Keratinocyte (primary cell): ENCODE measurements at regions not wholly inside any gene's neighbourhood (a gene's known extent, or its start where the extent isn't known, plus 50 kb on each side); places are given as distances from the start of the nearest gene placed in this dataset.
"Not testable (repeated sequence)": the region's sequence is repeated elsewhere in the genome, so short reads cannot be mapped to it uniquely, and the experiment has no call there.

Experiments
- DNase-seq: peaks from one replicate; pipeline ENCODE4 v3.0.0-alpha.2; 2011; ENCODE audit warnings: low read depth, missing footprints, low spot score
- FAIRE-seq: peaks from 2 replicates; lab custom pipeline; 2011; peaks lifted over from hg19 to GRCh38; lab: Jason Lieb, UNC
- H2AFZ ChIP-seq: 2 replicates; pipeline ENCODE4 v1.6.0; 2012; ENCODE audit warnings: low read length, control low read depth, inconsistent platforms; ENCODE audit not compliant: control insufficient read depth
- H3K27ac ChIP-seq: 2 replicates; pipeline ENCODE4 v1.5.1; 2011; ENCODE audit warnings: low read length; ENCODE audit not compliant: control insufficient read depth, insufficient read depth
- H3K27me3 ChIP-seq: 3 replicates; pipeline ENCODE4 v1.6.0; 2011; ENCODE audit warnings: low read length; ENCODE audit not compliant: control insufficient read depth, insufficient read depth; ENCODE audit errors: extremely low read depth
- H3K36me3 ChIP-seq, 2 experiments: 2 replicates in 1 of 2; 3 replicates in 1 of 2; pipeline ENCODE4 v1.5.1; 2011; ENCODE audit warnings: low read length in 2 of 2, mild to moderate bottlenecking in 1 of 2; ENCODE audit not compliant: control insufficient read depth in 2 of 2, insufficient read depth in 2 of 2; ENCODE audit errors: extremely low read depth in 1 of 2
- H3K4me1 ChIP-seq: 3 replicates; pipeline ENCODE4 v1.5.1; 2011; ENCODE audit warnings: low read length; ENCODE audit not compliant: control insufficient read depth, insufficient read depth; ENCODE audit errors: extremely low read depth
- H3K4me2 ChIP-seq: 3 replicates; pipeline ENCODE4 v1.6.0; 2011; ENCODE audit warnings: low read depth, low read length; ENCODE audit not compliant: control insufficient read depth, insufficient read depth; ENCODE audit errors: extremely low read depth
- H3K4me3 ChIP-seq, 3 experiments: fragments of 200-600 bp in 1 of 3; sonication (generic) in 1 of 3; 2 replicates in 2 of 3; 3 replicates in 1 of 3; pipeline ENCODE4 v1.5.1; 2011 to 2016; ENCODE audit warnings: low read length in 3 of 3, mild to moderate bottlenecking in 3 of 3, control low read depth in 2 of 3, inconsistent platforms in 1 of 3, low read depth in 1 of 3, mixed read lengths in 1 of 3, mixed run types in 1 of 3, moderate library complexity in 1 of 3; ENCODE audit not compliant: control insufficient read depth in 2 of 3, insufficient read depth in 2 of 3; ENCODE audit errors: extremely low read depth in 1 of 3
- H3K79me2 ChIP-seq: 2 replicates; pipeline ENCODE4 v1.6.0; 2012; ENCODE audit warnings: low read length; ENCODE audit not compliant: control insufficient read depth, insufficient read depth
- H3K9ac ChIP-seq: 3 replicates; pipeline ENCODE4 v1.6.0; 2011; ENCODE audit warnings: low read length; ENCODE audit not compliant: control insufficient read depth, insufficient read depth; ENCODE audit errors: extremely low read depth
- H3K9me1 ChIP-seq: 3 replicates; pipeline ENCODE4 v1.6.0; 2011; ENCODE audit warnings: low read length; ENCODE audit not compliant: control insufficient read depth, insufficient read depth; ENCODE audit errors: extremely low read depth
- H3K9me3 ChIP-seq: 2 replicates; pipeline ENCODE4 v1.5.1; 2012; ENCODE audit warnings: low read depth, low read length; ENCODE audit not compliant: control insufficient read depth
- H4K20me1 ChIP-seq: 3 replicates; pipeline ENCODE4 v1.6.0; 2011; ENCODE audit warnings: low read length; ENCODE audit not compliant: control insufficient read depth, insufficient read depth; ENCODE audit errors: extremely low read depth
- EZH2 ChIP-seq: IDR thresholded peaks from one replicate; pipeline ENCODE4 v1.6.1; 2012; ENCODE audit warnings: inconsistent platforms, mild to moderate bottlenecking, low read length, moderate library complexity
- dilution Hi-C: fragments of 300-500 bp; cut with MboI; formaldehyde crosslinking; loops from one replicate; pipeline ENCODE4 v1.7.0; 2020; ENCODE audit warnings: low sequenced_read_pairs; ENCODE audit not compliant: extremely low pct_ligation_motif_present
- TF ChIP-seq, protein P1 (sequence below), 3 experiments: IDR thresholded peaks in 1 of 3; conservative IDR thresholded peaks in 1 of 3; optimal IDR thresholded peaks in 1 of 3; 2 replicates in 2 of 3; 3 replicates in 1 of 3; pipeline versions ENCODE3 to v1.5.1; 2011; ENCODE audit warnings: low read length in 3 of 3, mild to moderate bottlenecking in 3 of 3, moderate library complexity in 2 of 3, control low read depth in 1 of 3, inconsistent platforms in 1 of 3; ENCODE audit not compliant: insufficient read depth in 2 of 3; ENCODE audit errors: extremely low read depth in 1 of 3

DNA sequence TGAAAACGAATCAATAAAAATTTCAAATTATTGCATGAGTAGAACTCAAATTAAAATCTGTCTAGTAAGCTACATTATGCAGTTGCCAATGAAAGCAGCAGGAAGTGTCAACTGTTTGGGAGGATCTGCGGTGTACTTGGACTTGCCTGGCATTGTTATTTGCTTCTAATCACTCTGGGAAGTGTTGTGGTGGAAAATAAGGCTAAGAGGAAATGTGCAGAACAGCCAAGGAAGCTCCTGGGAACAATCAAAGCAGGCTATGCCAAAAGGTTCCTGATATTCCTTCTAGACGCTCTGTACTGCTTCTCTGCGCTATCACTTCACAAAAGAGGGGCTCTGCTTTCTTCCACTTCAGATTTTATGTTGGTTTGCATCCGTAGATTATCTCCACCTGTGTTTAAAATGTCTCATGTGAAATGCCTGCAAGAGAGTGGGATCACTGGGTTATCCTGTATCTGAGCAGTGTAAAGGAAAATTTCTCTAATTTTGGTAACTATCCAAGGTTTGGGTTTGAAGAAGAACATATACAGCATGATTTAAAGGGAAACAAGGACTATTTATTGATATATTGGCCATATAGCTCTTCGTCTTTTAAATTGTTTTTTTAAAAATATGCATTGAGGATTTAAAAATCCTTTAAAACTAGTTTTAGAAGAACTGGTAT is 182.7 kb upstream of the CSNK1A1L start:
- Histone ChIP-seq H3K9me1 (no peaks in the 10 kb centered on the region), H3K9ac (no peak overlapping the region), H3K4me3 (no peak overlapping the region), H3K79me2 (no peaks in the 10 kb centered on the region), H2AFZ (peak overlapping the region; percentile 56), H3K36me3 (no peaks in the 10 kb centered on the region), H3K4me2 (no peak overlapping the region), H3K4me1 (no peaks in the 10 kb centered on the region), H3K27ac (no peak overlapping the region), H4K20me1 (no peaks in the 10 kb centered on the region), H3K27me3 (no peaks in the 10 kb centered on the region), H3K9me3 (no peaks in the 10 kb centered on the region)
- TF ChIP-seq EZH2, result no peak
- TF ChIP-seq, protein P1, sequence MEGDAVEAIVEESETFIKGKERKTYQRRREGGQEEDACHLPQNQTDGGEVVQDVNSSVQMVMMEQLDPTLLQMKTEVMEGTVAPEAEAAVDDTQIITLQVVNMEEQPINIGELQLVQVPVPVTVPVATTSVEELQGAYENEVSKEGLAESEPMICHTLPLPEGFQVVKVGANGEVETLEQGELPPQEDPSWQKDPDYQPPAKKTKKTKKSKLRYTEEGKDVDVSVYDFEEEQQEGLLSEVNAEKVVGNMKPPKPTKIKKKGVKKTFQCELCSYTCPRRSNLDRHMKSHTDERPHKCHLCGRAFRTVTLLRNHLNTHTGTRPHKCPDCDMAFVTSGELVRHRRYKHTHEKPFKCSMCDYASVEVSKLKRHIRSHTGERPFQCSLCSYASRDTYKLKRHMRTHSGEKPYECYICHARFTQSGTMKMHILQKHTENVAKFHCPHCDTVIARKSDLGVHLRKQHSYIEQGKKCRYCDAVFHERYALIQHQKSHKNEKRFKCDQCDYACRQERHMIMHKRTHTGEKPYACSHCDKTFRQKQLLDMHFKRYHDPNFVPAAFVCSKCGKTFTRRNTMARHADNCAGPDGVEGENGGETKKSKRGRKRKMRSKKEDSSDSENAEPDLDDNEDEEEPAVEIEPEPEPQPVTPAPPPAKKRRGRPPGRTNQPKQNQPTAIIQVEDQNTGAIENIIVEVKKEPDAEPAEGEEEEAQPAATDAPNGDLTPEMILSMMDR (optimal IDR thresholded peaks at IDR 0.05 in 1 of 3, IDR thresholded peaks at IDR 0.05 in 1 of 3, conservative IDR thresholded peaks at IDR 0.05 in 1 of 3; ENCODE audit: extremely low read depth in 1 of 3, insufficient read depth in 2 of 3, low read length in 3 of 3), result no peak
- DNase-seq (no peak), FAIRE-seq (no peak)
- dilution Hi-C loops, result no loop called here

DNA sequence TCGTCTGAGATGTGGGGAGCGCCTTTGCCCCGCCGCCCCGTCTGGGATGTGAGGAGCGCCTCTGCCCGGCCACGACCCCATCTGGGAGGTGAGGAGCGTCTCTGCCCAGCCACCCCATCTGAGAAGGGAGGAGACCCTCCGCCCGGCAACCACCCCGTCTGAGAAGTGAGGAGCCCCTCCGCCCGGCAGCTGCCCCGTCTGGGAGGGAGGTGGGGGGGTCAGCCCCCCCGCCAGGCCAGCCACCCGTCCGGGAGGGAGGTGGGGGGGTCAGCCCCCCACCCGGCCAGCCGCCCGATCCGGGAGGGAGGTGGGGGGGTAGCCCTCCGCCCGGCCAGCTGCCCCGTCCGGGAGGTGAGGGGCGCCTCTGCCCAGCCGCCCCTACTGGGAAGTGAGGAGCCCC is 174.8 kb upstream of the CSNK1A1L start:
- H3K9ac ChIP-seq, H3K79me2 ChIP-seq, H3K4me1 ChIP-seq, dilution Hi-C loops, H3K9me3 ChIP-seq, H3K27me3 ChIP-seq, H3K9me1 ChIP-seq, DNase-seq, H4K20me1 ChIP-seq, H3K4me2 ChIP-seq, H2AFZ ChIP-seq, H3K27ac ChIP-seq, H3K36me3 ChIP-seq, FAIRE-seq, H3K4me3 ChIP-seq: not testable (repeated sequence)
